BJ (cell line): ENCODE measurements at regions not wholly inside any gene's neighbourhood (a gene's known extent, or its start where the extent isn't known, plus 50 kb on each side); places are given as distances from the start of the nearest gene placed in this dataset.
"Not testable (repeated sequence)": the region's sequence is repeated elsewhere in the genome, so short reads cannot be mapped to it uniquely, and the experiment has no call there.

Experiments used
- CTCF ChIA-PET: fragments of 350-600 bp; formaldehyde crosslinking; extraction: SDS; loops from one replicate; lab custom pipeline; 2021; ENCODE audit warnings: antibody characterized with exemption, inconsistent platforms; lab: Yijun Ruan, JAX
- POLR2A ChIA-PET: fragments of 300-600 bp; sonication (Branson Sonifier 250); formaldehyde crosslinking; extraction: SDS; loops from one replicate; lab custom pipeline; 2021; ENCODE audit warnings: antibody characterized with exemption; lab: Charles Lee
- DNase-seq: peaks from one replicate; pipeline ENCODE4 v3.0.0-alpha.2; 2011; ENCODE audit warnings: low read depth
- H3K27me3 ChIP-seq: 2 replicates; pipeline ENCODE4 v1.6.0; 2011; ENCODE audit warnings: low read length; ENCODE audit not compliant: control insufficient read depth, insufficient read depth
- H3K36me3 ChIP-seq: 2 replicates; pipeline ENCODE4 v1.5.1; 2011; ENCODE audit warnings: low read length; ENCODE audit not compliant: control insufficient read depth, insufficient read depth
- H3K4me3 ChIP-seq: 2 replicates; pipeline ENCODE4 v1.5.1; 2011; ENCODE audit warnings: low read depth, mild to moderate bottlenecking, control low read depth, low read length
- CTCF ChIP-seq: IDR thresholded peaks from 2 replicates; pipeline ENCODE4 v1.5.1; 2011; ENCODE audit warnings: low read depth, mild to moderate bottlenecking, control low read depth, inconsistent platforms, low read length, moderate library complexity; ENCODE audit not compliant: insufficient read depth

- Histone ChIP-seq H3K4me3 (no peak overlapping the region), H3K27me3 (no peaks in the 10 kb centered on the region), H3K36me3 (no peaks in the 10 kb centered on the region)
- TF ChIP-seq CTCF: no peak
- ChIA-PET POLR2A (no interaction called here), CTCF (no interaction called here)
- no peak for DNase-seq
Observed at GRCh38 chr1:38656726-38657125, 202.8 kb downstream of the RRAGC start.

GRCh38 chr1:38652217-38652616 is 207.4 kb downstream of the RRAGC start:
- TF ChIP-seq CTCF: no peak
- no peak for DNase-seq
- no peaks in the 10 kb centered on the region for H3K36me3 ChIP-seq
- ChIA-PET CTCF (no interaction called here), POLR2A (no interaction called here)
- no peak overlapping the region for H3K4me3 ChIP-seq
- no peaks in the 10 kb centered on the region for H3K27me3 ChIP-seq

GRCh38 chr1:38651669-38652068 is 207.9 kb downstream of the RRAGC start:
- Histone ChIP-seq H3K36me3 (no peaks in the 10 kb centered on the region), H3K4me3 (no peak overlapping the region), H3K27me3 (no peaks in the 10 kb centered on the region)
- no peak for TF ChIP-seq CTCF
- POLR2A ChIA-PET: no interaction called here
- CTCF ChIA-PET: no interaction called here
- no peak for DNase-seq

GRCh38 chr1:38648417-38648816 is 211.2 kb downstream of the RRAGC start:
- H3K4me3 ChIP-seq: no peak overlapping the region
- no peak for DNase-seq
- no peak for TF ChIP-seq CTCF
- H3K27me3 ChIP-seq: no peaks in the 10 kb centered on the region
- H3K36me3 ChIP-seq: no peaks in the 10 kb centered on the region
- POLR2A ChIA-PET: no interaction called here
- CTCF ChIA-PET: interaction anchor here (1.2 kb wide), 1 partner anchor 10 kb away, joined by 3 read pairs; no protein-coding TSS in a partner anchor

- H3K27me3 ChIP-seq, H3K36me3 ChIP-seq, CTCF ChIA-PET, H3K4me3 ChIP-seq, DNase-seq, POLR2A ChIA-PET: not testable (repeated sequence)
Observed at GRCh38 chr1:38647341-38647740, 212.2 kb downstream of the RRAGC start.

GRCh38 chr1:38644092-38644491 is 215.5 kb downstream of the RRAGC start:
- ChIA-PET CTCF (no interaction called here), POLR2A (no interaction called here)
- no peak overlapping the region for H3K4me3 ChIP-seq
- DNase-seq: no peak
- no peaks in the 10 kb centered on the region for H3K36me3 ChIP-seq
- no peak for TF ChIP-seq CTCF
- no peaks in the 10 kb centered on the region for H3K27me3 ChIP-seq
